GM18909 (cell line): ENCODE measurements at regions not wholly inside any gene's neighbourhood (a gene's known extent, or its start where the extent isn't known, plus 50 kb on each side); places are given as distances from the start of the nearest gene placed in this dataset.

Experiments used
- ATAC-seq: cut with Tn5 transposase; IDR thresholded peaks from one replicate; pipeline ENCODE4 v1.9.1; 2021; ENCODE audit warnings: mild to moderate bottlenecking; ENCODE audit not compliant: unreplicated experiment, poor library complexity

- ATAC-seq = no peak
Observed at GRCh38 chr6:14062345-14063029, 55.1 kb upstream of the CD83 start.

GRCh38 chr6:14063756-14064155 lies 53.8 kb upstream of the CD83 start:
- no peak for ATAC-seq

GRCh38 chr6:14065350-14065749 lies 52.2 kb upstream of the CD83 start:
- no peak for ATAC-seq

GRCh38 chr6:14066782-14067406 lies 50.7 kb upstream of the CD83 start:
- ATAC-seq = no peak

- no peak for ATAC-seq
Observed at GRCh38 chr6:14067656-14068055, 49.9 kb upstream of the CD83 start.
